Stomach (tissue), 4 donors: ENCODE measurements at regions not wholly inside any gene's neighbourhood (a gene's known extent, or its start where the extent isn't known, plus 50 kb on each side); places are given as distances from the start of the nearest gene placed in this dataset.

Experiments
- EP300 ChIP-seq: sonication (generic); formaldehyde crosslinking; IDR thresholded peaks from one replicate; pipeline ENCODE4 v1.6.1; 2017; ENCODE audit warnings: antibody characterized with exemption
- POLR2A ChIP-seq, 4 donors: fragments of 450-650 bp; IDR thresholded peaks; one replicate each; pipeline ENCODE4 v1.6.1; 2016; ENCODE audit warnings: antibody characterized with exemption in 4 of 4, control low read depth in 2 of 4, mild to moderate bottlenecking in 1 of 4, moderate library complexity in 1 of 4
- POLR2AphosphoS5 ChIP-seq, 3 donors: sonication (generic); formaldehyde crosslinking; IDR thresholded peaks; one replicate each; pipeline ENCODE4 v1.6.1; 2016; ENCODE audit warnings: antibody characterized with exemption in 3 of 3
- TF ChIP-seq, protein P1 (sequence below), 7 experiments: fragments of 450-650 bp in 4 of 7; fragments of 200-600 bp in 3 of 7; sonication (generic) in 3 of 7; IDR thresholded peaks; one replicate each; pipeline ENCODE4 v1.5.1; 2016 to 2019; ENCODE audit warnings: antibody characterized with exemption in 7 of 7, control low read depth in 2 of 7, mild to moderate bottlenecking in 1 of 7

DNA sequence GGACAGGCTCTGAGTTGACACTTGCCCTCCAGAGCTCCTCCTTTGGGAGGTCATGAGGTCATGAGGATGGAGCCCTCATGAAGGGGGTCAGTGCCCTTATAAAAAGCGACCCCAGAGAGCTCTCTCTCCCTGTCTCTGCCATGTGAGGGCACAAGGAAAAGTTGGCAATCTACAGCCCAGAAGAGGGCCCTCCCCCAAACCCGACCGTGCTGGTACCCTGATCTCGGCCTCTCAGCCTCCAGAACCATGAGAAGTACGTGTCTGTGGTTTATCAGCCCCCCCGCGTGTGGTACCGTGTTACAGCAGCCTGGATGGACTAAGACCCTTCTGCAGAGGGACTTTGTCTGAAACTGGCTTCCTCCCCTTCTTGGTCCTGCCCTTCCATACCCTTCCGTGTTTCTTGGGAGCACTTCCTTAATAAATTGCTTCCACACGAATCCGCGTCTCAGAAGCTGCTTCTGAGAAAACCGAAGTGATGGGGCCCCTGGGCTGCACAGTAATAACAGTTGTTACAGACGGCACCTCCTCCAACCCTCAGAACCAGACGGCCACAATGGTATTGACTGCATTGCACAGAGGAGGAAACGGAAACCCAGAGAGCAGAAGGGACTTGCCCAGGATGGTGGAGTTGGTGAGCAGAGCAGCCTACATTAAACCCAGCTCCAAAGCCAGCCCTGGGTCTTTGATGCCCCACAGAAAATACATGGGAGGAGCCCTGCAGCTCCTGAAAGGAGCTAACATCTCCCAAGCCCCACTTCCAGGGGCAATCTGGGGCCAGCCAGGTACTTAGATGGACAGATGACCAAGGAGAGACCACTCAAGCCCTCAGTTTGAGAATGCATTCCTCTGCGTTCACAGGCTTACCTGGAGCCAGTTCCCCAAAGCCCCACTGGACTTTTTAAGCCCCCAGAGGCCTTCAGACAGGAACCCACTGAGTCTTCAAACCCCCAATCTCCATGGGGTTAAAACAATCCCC is 242.7 kb downstream of the BCOR start:
- TF ChIP-seq POLR2A (IDR thresholded peaks at IDR 0.05): no peak
- TF ChIP-seq, protein P1, sequence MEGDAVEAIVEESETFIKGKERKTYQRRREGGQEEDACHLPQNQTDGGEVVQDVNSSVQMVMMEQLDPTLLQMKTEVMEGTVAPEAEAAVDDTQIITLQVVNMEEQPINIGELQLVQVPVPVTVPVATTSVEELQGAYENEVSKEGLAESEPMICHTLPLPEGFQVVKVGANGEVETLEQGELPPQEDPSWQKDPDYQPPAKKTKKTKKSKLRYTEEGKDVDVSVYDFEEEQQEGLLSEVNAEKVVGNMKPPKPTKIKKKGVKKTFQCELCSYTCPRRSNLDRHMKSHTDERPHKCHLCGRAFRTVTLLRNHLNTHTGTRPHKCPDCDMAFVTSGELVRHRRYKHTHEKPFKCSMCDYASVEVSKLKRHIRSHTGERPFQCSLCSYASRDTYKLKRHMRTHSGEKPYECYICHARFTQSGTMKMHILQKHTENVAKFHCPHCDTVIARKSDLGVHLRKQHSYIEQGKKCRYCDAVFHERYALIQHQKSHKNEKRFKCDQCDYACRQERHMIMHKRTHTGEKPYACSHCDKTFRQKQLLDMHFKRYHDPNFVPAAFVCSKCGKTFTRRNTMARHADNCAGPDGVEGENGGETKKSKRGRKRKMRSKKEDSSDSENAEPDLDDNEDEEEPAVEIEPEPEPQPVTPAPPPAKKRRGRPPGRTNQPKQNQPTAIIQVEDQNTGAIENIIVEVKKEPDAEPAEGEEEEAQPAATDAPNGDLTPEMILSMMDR (IDR thresholded peaks at IDR 0.05): no peak
- no peak for TF ChIP-seq POLR2AphosphoS5 (IDR thresholded peaks at IDR 0.05)
- TF ChIP-seq EP300: no peak
